ENCODE measurements at regions not wholly inside any gene's neighbourhood (a gene's known extent, or its start where the extent isn't known, plus 50 kb on each side); places are given as distances from the start of the nearest gene placed in this dataset.

GRCh38 chr6:142676647-142677192, 268.3 kb downstream of the HIVEP2 start:
- Mint-ChIP-seq H3K27me3 (peaks cover 19% of the 10 kb centered on the region), H3K36me3 (no peaks in the 10 kb centered on the region), H3K4me3 (no peak overlapping the region), H3K4me1 (peaks cover 6% of the 10 kb centered on the region), H3K9me3 (no peaks in the 10 kb centered on the region), H3K27ac (no peak overlapping the region)
- no peak for ATAC-seq

DNA sequence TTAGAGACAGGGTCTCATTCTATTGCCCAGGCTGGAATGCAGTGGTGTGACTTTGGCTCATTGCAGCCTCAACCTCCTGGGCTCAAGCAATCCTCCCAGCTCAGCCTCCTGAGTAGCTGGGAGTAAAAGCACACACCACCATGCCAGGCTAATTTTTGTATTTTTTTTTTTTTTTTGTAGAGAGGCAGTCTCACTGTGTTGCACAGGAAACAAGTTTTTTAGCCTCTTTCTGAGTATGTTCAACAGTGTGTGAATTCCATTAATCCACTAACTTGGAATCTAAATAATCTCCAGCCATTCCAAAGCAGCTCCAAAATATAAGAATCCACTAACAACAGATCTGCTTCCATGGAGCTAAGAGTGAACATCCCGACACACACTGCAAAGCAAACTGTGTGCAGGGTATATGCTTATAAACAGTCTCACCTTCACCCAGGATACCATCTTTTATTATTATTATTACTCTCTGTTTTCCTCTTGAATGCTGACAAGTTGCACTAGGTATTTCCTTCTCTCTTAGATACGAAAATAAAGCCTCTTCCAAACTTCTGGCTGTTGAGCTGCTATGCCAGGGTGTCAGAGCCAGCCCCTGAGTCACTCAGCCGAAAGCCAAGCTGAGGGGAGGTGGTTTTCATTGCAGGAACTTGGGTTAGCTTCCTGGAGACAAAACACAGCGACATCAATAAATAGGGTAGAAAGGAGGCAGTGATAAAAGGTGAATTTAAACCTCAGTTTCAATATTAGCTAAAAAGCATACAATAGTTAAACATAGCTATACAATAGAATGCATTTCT, 264.9 kb downstream of the HIVEP2 start:
- ATAC-seq: no peak
- no peaks in the 10 kb centered on the region for H3K36me3 Mint-ChIP-seq

GRCh38 chr6:142681099-142681498, 263.9 kb downstream of the HIVEP2 start:
- H3K36me3 Mint-ChIP-seq: no peaks in the 10 kb centered on the region
- no peak overlapping the region for H3K4me3 Mint-ChIP-seq
- H3K4me1 Mint-ChIP-seq: no peaks in the 10 kb centered on the region
- no peak overlapping the region for H3K27ac Mint-ChIP-seq
- no peak for ATAC-seq
- H3K9me3 Mint-ChIP-seq: no peaks in the 10 kb centered on the region
- H3K27me3 Mint-ChIP-seq: peaks cover 19% of the 10 kb centered on the region

More for the DNA sequence above, 264.9 kb downstream of the HIVEP2 start:
- Mint-ChIP-seq H3K4me1 (no peaks in the 10 kb centered on the region), H3K9me3 (no peaks in the 10 kb centered on the region), H3K27ac (no peak overlapping the region), H3K27me3 (peaks cover 19% of the 10 kb centered on the region), H3K4me3 (no peak overlapping the region)

- Mint-ChIP-seq H3K9me3 (no peaks in the 10 kb centered on the region), H3K36me3 (no peaks in the 10 kb centered on the region), H3K4me1 (no peaks in the 10 kb centered on the region), H3K4me3 (no peak overlapping the region), H3K27me3 (peaks cover 19% of the 10 kb centered on the region), H3K27ac (no peak overlapping the region)
- ATAC-seq: no peak
Measured at GRCh38 chr6:142682985-142683384, 262.0 kb downstream of the HIVEP2 start.

DNA sequence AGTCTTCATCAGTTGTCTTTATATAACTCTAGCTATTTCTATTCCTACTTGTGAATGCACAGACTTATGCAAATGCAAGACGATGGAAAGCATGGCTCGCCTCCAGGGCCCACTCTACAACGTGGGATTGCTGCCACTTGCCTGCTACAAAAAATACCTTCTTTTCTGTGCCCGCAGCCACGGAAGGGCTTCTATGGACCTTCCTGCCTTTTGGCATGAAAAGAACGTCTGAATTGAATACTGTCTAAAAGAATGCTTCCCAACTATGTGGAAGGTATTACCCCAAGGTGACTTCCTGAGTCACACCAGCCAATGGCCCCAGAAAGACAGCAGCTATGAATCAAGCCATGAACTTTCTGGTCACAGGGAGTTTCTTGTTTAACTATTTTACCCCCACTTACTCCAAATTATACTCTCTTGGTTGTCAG, 261.2 kb downstream of the HIVEP2 start:
- Mint-ChIP-seq H3K27me3 (peaks cover 12% of the 10 kb centered on the region), H3K4me3 (no peak overlapping the region), H3K9me3 (no peaks in the 10 kb centered on the region), H3K4me1 (no peaks in the 10 kb centered on the region), H3K27ac (no peak overlapping the region), H3K36me3 (no peaks in the 10 kb centered on the region)
- no peak for ATAC-seq

DNA sequence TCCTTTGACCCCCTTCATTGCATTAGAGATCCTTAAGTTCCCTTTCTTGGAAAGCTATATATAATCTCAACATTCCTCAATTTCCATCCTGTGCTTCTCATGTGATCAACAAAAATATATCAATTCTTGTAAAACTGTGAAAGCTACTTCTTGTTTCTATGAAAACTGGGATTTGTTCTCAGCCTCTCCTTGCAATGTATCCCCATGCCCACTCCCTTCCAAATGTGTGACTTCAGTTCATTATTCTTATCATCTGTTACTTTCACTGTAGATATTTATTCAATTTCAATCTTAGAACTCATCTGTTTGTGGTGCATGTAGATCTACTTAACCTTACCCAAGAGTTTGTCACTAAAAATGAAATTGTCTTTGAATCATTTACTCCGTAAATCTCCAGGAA, 260.6 kb downstream of the HIVEP2 start:
- Mint-ChIP-seq H3K27me3 (peaks cover 10% of the 10 kb centered on the region), H3K4me1 (no peaks in the 10 kb centered on the region), H3K9me3 (no peaks in the 10 kb centered on the region), H3K36me3 (no peaks in the 10 kb centered on the region), H3K4me3 (no peak overlapping the region), H3K27ac (no peak overlapping the region)
- ATAC-seq: no peak

DNA sequence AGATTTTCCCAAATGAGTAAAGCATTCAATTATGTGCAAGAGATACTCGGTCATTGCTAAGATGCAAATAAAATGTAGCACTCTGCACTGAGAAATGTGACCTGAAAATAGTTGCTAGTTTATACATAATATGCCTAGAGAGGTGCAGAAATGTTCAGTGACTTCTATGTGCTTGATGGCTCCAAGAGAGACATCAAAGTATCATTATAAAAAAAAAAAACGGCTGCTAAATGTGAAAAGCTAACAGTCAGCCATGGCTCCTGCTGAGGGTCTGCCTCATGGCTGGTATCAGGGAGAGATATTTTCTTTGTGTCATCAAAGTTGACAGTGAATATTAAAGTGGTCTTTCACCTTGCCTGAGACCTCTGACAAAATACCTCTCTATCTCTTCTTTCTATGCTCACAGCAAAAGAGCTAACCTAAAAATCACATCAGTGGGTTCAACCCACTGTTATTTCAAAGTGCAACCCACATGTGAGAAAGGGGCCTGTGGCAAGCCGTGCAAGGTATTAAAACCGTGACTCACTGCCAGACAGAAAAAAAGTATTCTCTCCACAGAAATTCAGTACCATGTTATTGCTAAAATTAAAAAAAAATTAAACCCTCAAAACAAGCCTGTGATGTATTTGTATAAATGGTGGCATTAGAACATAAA, 259.0 kb downstream of the HIVEP2 start:
- Mint-ChIP-seq H3K36me3 (no peaks in the 10 kb centered on the region), H3K27me3 (peaks cover 7% of the 10 kb centered on the region), H3K9me3 (no peaks in the 10 kb centered on the region), H3K4me3 (no peak overlapping the region), H3K27ac (no peak overlapping the region), H3K4me1 (no peaks in the 10 kb centered on the region)
- no peak for ATAC-seq

DNA sequence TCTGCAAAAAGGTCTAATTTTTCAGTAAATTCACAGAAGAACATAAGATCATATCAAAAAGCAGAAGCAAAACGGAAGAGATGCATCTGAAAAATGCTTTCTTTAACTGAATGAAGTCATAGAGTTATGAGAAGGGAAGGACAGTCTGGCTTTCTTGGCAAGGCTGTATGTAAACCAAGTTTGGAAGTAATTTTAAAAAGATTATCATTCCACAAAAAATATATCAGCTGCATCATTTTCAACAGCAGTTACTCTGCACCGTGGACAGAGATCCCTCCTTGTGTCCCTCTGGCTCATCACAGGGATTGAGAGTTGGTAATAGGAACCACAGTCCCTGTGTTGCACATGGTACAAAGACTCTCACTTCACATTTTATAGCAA, 258.5 kb downstream of the HIVEP2 start:
- Mint-ChIP-seq H3K4me1 (no peaks in the 10 kb centered on the region), H3K27ac (no peak overlapping the region), H3K36me3 (no peaks in the 10 kb centered on the region), H3K27me3 (peaks cover 2% of the 10 kb centered on the region), H3K9me3 (no peaks in the 10 kb centered on the region), H3K4me3 (no peak overlapping the region)
- ATAC-seq: no peak

GRCh38 chr6:142692942-142693341, 252.0 kb downstream of the HIVEP2 start:
- ATAC-seq: peak; percentile 74
- Mint-ChIP-seq H3K27me3 (no peaks in the 10 kb centered on the region), H3K27ac (no peak overlapping the region), H3K36me3 (no peaks in the 10 kb centered on the region), H3K4me3 (no peak overlapping the region), H3K4me1 (peaks cover 18% of the 10 kb centered on the region), H3K9me3 (no peaks in the 10 kb centered on the region)

DNA sequence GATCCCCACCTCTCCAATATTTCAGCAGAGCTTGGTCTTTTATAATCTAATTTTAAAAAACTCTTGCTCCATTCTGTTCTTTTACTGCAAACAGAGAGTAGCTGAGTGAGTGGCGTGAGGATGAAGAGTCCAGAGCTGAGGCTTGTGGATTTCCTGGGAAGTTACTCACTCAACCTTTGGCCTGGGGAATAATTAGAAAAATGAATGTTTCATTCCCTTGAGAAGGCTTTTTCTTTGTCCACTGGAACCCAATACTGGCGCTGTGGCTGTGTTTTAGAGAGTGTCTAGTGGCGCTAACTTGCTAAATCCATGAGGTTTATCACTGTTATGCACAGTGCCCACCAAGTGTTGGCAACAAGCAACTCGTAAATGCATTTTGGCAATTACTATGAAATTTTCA, 251.5 kb downstream of the HIVEP2 start:
- Mint-ChIP-seq H3K27ac (no peak overlapping the region), H3K36me3 (no peaks in the 10 kb centered on the region), H3K4me3 (no peak overlapping the region)

GRCh38 chr6:142694054-142694453, 250.9 kb downstream of the HIVEP2 start:
- peaks cover 19% of the 10 kb centered on the region for H3K4me1 Mint-ChIP-seq
- H3K36me3 Mint-ChIP-seq: no peaks in the 10 kb centered on the region
- peak overlapping the region; percentile 31 for H3K27ac Mint-ChIP-seq
- no peaks in the 10 kb centered on the region for H3K27me3 Mint-ChIP-seq
- H3K4me3 Mint-ChIP-seq: no peak overlapping the region
- ATAC-seq: no peak
- no peaks in the 10 kb centered on the region for H3K9me3 Mint-ChIP-seq

More for the DNA sequence above, 251.5 kb downstream of the HIVEP2 start:
- ATAC-seq: no peak
- no peaks in the 10 kb centered on the region for H3K9me3 Mint-ChIP-seq
- peaks cover 18% of the 10 kb centered on the region for H3K4me1 Mint-ChIP-seq
- H3K27me3 Mint-ChIP-seq: no peaks in the 10 kb centered on the region

GRCh38 chr6:142695016-142695415, 250.0 kb downstream of the HIVEP2 start:
- Mint-ChIP-seq H3K4me1 (peaks cover 29% of the 10 kb centered on the region), H3K9me3 (no peaks in the 10 kb centered on the region), H3K27ac (peak overlapping the region; percentile 31), H3K27me3 (no peaks in the 10 kb centered on the region), H3K36me3 (no peaks in the 10 kb centered on the region), H3K4me3 (no peak overlapping the region)
- ATAC-seq: no peak

DNA sequence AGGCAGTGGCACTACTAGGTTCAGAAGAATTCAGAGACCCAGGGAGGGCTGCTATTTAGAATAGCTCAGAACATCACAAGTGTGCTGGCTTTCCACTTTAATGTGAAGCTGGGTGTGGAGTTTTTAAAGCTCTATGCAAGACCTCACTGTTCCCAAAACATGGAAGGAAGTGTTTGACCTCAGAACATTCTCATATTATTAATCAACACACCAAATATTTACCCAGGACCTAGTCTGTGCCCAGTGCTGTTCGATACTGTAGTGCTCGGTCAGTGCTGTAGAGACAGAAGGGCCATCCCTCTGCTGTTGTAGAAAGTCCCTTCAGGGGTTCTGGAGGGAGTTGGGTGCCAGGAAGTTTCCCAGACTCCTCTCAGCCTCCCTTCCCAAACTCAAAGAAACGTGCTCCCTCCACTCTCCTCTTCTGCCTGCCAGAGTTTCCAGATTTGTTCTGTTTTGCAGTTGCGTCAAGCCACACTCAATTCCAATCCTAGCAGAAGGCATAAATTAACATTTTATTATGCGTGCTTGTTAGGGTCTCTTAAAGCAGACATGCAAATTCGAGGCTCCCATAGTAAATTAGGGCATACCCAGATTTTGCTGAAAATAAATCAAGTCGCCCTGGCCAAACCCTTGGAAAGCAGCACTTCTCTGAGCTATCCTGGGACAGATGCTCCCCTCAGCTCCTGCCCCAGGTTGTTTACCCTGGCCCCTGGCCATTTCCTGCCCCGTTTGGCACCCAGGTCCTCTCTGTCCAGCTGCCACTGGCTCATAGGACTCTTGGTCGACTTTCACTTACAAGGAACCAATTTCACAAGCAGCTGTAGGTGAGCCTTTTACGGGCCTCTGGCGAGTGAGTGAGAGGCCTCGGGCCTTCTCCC, 248.6 kb downstream of the HIVEP2 start:
- Mint-ChIP-seq H3K27me3 (no peaks in the 10 kb centered on the region), H3K27ac (no peak overlapping the region), H3K4me3 (no peak overlapping the region), H3K36me3 (no peaks in the 10 kb centered on the region), H3K9me3 (no peaks in the 10 kb centered on the region), H3K4me1 (peaks cover 33% of the 10 kb centered on the region)
- no peak for ATAC-seq

DNA sequence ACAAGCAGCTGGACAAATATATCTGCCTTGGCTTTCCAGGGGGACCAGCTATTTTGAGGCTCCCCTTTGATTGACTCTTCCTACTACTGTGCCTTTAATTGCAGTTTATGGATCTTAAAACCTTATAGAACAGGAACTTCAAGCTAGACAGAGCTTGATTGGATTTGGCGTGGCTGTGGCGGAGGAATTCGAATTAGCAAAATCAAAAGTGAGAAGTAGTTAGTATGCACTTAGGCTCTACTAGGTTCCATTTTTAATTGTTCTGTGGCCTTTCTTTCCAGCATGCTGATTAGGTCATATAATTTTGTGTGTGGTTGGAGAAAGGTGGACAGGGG, 248.0 kb downstream of the HIVEP2 start:
- H3K27ac Mint-ChIP-seq: no peak overlapping the region
- no peaks in the 10 kb centered on the region for H3K36me3 Mint-ChIP-seq
- peaks cover 33% of the 10 kb centered on the region for H3K4me1 Mint-ChIP-seq
- H3K9me3 Mint-ChIP-seq: no peaks in the 10 kb centered on the region
- no peak for ATAC-seq
- H3K4me3 Mint-ChIP-seq: no peak overlapping the region
- no peaks in the 10 kb centered on the region for H3K27me3 Mint-ChIP-seq

GRCh38 chr6:142697922-142698321, 247.1 kb downstream of the HIVEP2 start:
- H3K9me3 Mint-ChIP-seq: no peaks in the 10 kb centered on the region
- no peak for ATAC-seq
- H3K36me3 Mint-ChIP-seq: no peaks in the 10 kb centered on the region
- H3K4me3 Mint-ChIP-seq: no peak overlapping the region
- no peak overlapping the region for H3K27ac Mint-ChIP-seq
- H3K4me1 Mint-ChIP-seq: peaks cover 39% of the 10 kb centered on the region
- no peaks in the 10 kb centered on the region for H3K27me3 Mint-ChIP-seq
